Lower leg skin (tissue), 3 donors: ENCODE measurements at regions not wholly inside any gene's neighbourhood (a gene's known extent, or its start where the extent isn't known, plus 50 kb on each side); places are given as distances from the start of the nearest gene placed in this dataset.

Experiments used
- CTCF ChIP-seq, 3 donors: fragments of 450-650 bp; IDR thresholded peaks; one replicate each; pipeline ENCODE4 v1.5.1; 2016; ENCODE audit warnings: antibody characterized with exemption in 3 of 3, mild to moderate bottlenecking in 3 of 3, moderate library complexity in 2 of 3
- POLR2A ChIP-seq, 2 donors: fragments of 450-650 bp; IDR thresholded peaks; one replicate each; pipeline ENCODE4 v1.6.1; 2016 to 2017; ENCODE audit warnings: antibody characterized with exemption in 2 of 2, mild to moderate bottlenecking in 1 of 2, moderate library complexity in 1 of 2

- no peak for TF ChIP-seq CTCF (IDR thresholded peaks at IDR 0.05)
- no peak for TF ChIP-seq POLR2A (IDR thresholded peaks at IDR 0.05)
Observed at GRCh38 chr2:183456177-183456576, 331.9 kb downstream of the NUP35 start.
